ENCODE measurements at regions not wholly inside any gene's neighbourhood (a gene's known extent, or its start where the extent isn't known, plus 50 kb on each side); places are given as distances from the start of the nearest gene placed in this dataset.
"Not testable (repeated sequence)": the region's sequence is repeated elsewhere in the genome, so short reads cannot be mapped to it uniquely, and the experiment has no call there.

DNA sequence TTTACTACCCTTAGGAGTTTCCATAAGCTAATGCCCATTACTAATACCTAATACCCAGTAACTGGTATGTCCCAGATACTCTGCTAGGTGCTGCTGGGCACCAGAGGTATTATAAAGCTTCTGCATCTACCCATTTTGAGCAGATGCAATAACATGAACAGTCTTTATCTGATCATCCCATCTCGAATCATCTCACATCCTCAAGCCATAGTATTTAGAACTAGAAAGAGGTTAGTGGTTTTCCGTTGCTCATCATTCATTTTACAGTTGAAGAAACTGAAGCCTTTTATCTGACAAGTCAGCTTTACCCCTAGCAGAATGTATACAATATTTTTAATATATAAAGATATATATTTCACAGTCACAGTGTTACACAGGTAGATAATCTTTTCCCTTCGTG, 99.1 kb upstream of the TCF4 start:
- TF ChIP-seq, protein P1, sequence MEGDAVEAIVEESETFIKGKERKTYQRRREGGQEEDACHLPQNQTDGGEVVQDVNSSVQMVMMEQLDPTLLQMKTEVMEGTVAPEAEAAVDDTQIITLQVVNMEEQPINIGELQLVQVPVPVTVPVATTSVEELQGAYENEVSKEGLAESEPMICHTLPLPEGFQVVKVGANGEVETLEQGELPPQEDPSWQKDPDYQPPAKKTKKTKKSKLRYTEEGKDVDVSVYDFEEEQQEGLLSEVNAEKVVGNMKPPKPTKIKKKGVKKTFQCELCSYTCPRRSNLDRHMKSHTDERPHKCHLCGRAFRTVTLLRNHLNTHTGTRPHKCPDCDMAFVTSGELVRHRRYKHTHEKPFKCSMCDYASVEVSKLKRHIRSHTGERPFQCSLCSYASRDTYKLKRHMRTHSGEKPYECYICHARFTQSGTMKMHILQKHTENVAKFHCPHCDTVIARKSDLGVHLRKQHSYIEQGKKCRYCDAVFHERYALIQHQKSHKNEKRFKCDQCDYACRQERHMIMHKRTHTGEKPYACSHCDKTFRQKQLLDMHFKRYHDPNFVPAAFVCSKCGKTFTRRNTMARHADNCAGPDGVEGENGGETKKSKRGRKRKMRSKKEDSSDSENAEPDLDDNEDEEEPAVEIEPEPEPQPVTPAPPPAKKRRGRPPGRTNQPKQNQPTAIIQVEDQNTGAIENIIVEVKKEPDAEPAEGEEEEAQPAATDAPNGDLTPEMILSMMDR (IDR thresholded peaks at IDR 0.05; ENCODE audit: insufficient read depth, low read depth, low read length), result no peak
- POLR2A ChIA-PET, result no interaction called here
- no peak for DNase-seq (ENCODE audit: low read depth)
- no peak overlapping the region for H3K4me3 ChIP-seq (ENCODE audit: low read depth, low read length)
- H3K27me3 ChIP-seq (ENCODE audit: control insufficient read depth, insufficient read depth, low read length), result no peaks in the 10 kb centered on the region
- H3K36me3 ChIP-seq (ENCODE audit: control insufficient read depth, insufficient read depth, low read length), result no peaks in the 10 kb centered on the region
- CTCF ChIA-PET, result no interaction called here

DNA sequence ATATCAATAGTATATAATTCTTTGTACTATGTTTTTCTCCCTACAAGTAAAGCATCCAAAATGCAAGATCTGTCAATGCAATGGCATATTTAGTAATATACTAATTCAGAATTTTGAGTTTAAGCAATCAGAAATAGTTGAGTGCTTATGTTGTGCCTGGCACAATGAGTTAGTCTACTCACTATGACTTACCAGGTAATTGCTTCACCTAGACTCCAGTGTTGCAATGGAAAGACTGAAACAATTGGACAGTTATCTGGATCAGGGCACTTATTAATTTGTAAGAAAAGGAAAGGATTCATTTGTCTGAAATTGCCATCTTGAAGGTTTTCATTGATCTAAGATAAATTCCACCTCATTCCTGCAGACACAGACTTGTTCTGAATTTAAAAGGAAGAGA, 97.6 kb upstream of the TCF4 start:
- DNase-seq (ENCODE audit: low read depth), result no peak
- Histone ChIP-seq H3K4me3 (ENCODE audit: low read depth, low read length) (no peak overlapping the region), H3K27me3 (ENCODE audit: control insufficient read depth, insufficient read depth, low read length) (no peaks in the 10 kb centered on the region), H3K36me3 (ENCODE audit: control insufficient read depth, insufficient read depth, low read length) (no peaks in the 10 kb centered on the region)
- TF ChIP-seq, protein P1 (IDR thresholded peaks at IDR 0.05; ENCODE audit: insufficient read depth, low read depth, low read length), result no peak
- CTCF ChIA-PET, result no interaction called here
- POLR2A ChIA-PET, result no interaction called here

- ChIA-PET POLR2A (no interaction called here), CTCF (no interaction called here)
- DNase-seq (ENCODE audit: low read depth), result no peak
- TF ChIP-seq, protein P1 (IDR thresholded peaks at IDR 0.05; ENCODE audit: insufficient read depth, low read depth, low read length), result no peak
- no peak overlapping the region for H3K4me3 ChIP-seq (ENCODE audit: low read depth, low read length)
- no peaks in the 10 kb centered on the region for H3K36me3 ChIP-seq (ENCODE audit: control insufficient read depth, insufficient read depth, low read length)
- H3K27me3 ChIP-seq (ENCODE audit: control insufficient read depth, insufficient read depth, low read length), result no peaks in the 10 kb centered on the region
These were observed 84.8 kb upstream of the TCF4 start for GRCh38 chr18:55672574-55673361.

GRCh38 chr18:55665506-55665905, 77.5 kb upstream of the TCF4 start:
- no peak overlapping the region for H3K4me3 ChIP-seq (ENCODE audit: low read depth, low read length)

DNA sequence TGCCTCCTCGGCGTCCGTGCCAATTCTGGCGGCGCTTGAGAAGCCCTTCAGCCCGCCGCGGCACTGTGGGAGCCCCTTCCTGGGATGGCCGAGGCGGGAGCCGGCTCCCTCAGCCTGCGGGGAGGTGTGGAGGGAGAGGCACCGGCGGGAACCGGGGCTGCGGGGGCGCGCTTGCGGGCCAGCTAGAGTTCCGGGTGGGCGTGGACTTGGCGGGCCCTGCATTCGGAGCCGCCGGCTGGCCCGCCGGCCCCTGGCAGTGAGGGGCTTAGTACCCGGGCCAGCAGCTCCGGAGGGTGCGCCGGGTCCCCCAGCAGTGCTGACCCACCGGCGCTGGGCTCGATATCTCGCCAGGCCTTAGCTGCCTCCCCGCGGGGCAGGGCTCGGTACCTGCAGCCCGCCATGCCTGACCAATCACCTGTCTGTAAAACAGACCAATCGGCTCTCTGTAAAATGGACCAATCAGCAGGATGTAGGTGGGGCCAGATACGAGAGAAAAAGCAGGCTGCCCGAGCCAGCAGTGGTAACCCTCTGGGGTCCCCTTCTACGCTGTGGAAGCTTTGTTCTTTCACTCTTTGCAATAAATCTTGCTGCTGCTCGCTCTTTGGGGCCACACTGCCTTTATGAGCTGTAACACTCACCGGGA, 76.9 kb upstream of the TCF4 start:
- POLR2A ChIA-PET; CTCF ChIA-PET; DNase-seq (ENCODE audit: low read depth); H3K4me3 ChIP-seq (ENCODE audit: low read depth, low read length); H3K36me3 ChIP-seq (ENCODE audit: control insufficient read depth, insufficient read depth, low read length); H3K27me3 ChIP-seq (ENCODE audit: control insufficient read depth, insufficient read depth, low read length): not testable (repeated sequence)

More at GRCh38 chr18:55665506-55665905, 77.5 kb upstream of the TCF4 start:
- H3K36me3 ChIP-seq (ENCODE audit: control insufficient read depth, insufficient read depth, low read length), result no peaks in the 10 kb centered on the region
- DNase-seq (ENCODE audit: low read depth), result no peak
- TF ChIP-seq, protein P1 (IDR thresholded peaks at IDR 0.05; ENCODE audit: insufficient read depth, low read depth, low read length), result no peak
- CTCF ChIA-PET, result no interaction called here
- no peaks in the 10 kb centered on the region for H3K27me3 ChIP-seq (ENCODE audit: control insufficient read depth, insufficient read depth, low read length)
- POLR2A ChIA-PET, result no interaction called here
